Spleen (tissue), 11 donors: ENCODE measurements at regions not wholly inside any gene's neighbourhood (a gene's known extent, or its start where the extent isn't known, plus 50 kb on each side); places are given as distances from the start of the nearest gene placed in this dataset.

Source experiments
- DNase-seq: peaks from one replicate; pipeline ENCODE4 v3.0.0-alpha.2; 2020
- H3K27ac ChIP-seq, 8 donors: fragments of 200-600 bp; sonication (generic) in 7 of 8; 1 replicate in 4 of 8; 2 replicates in 4 of 8; pipeline versions ENCODE4 v1.5.0 to v1.8.0; 2016 to 2021; ENCODE audit warnings: inconsistent platforms in 4 of 8, mild to moderate bottlenecking in 4 of 8, moderate library complexity in 1 of 8
- H3K27me3 ChIP-seq, 7 donors: fragments of 200-600 bp; sonication (generic) in 6 of 7; replicated peaks in 1 of 7; 1 replicate in 4 of 7; 2 replicates in 3 of 7; pipeline versions ENCODE4 v1.5.0 to v1.8.0; 2016 to 2021; ENCODE audit warnings: inconsistent platforms in 3 of 7, mild to moderate bottlenecking in 1 of 7
- H3K36me3 ChIP-seq, 6 donors: fragments of 200-600 bp; sonication (generic) in 5 of 6; 1 replicate in 4 of 6; 2 replicates in 2 of 6; pipeline versions ENCODE4 v1.5.0 to v1.8.0; 2016 to 2021; ENCODE audit warnings: inconsistent platforms in 2 of 6
- H3K4me1 ChIP-seq, 6 donors: fragments of 200-600 bp; sonication (generic) in 5 of 6; 1 replicate in 3 of 6; 2 replicates in 3 of 6; pipeline versions ENCODE4 v1.5.0 to v1.8.0; 2016 to 2021; ENCODE audit warnings: inconsistent platforms in 3 of 6
- H3K4me3 ChIP-seq, 8 donors: fragments of 200-600 bp; sonication (generic) in 7 of 8; 1 replicate in 4 of 8; 2 replicates in 4 of 8; pipeline versions ENCODE4 v1.5.0 to v1.8.0; 2016 to 2021; ENCODE audit warnings: inconsistent platforms in 4 of 8, mild to moderate bottlenecking in 4 of 8, moderate library complexity in 2 of 8
- H3K9me3 ChIP-seq, 8 donors: fragments of 200-600 bp; sonication (generic) in 7 of 8; 1 replicate in 4 of 8; 2 replicates in 4 of 8; pipeline versions ENCODE4 v1.5.0 to v1.8.0; 2016 to 2021; ENCODE audit warnings: inconsistent platforms in 4 of 8
- CTCF ChIP-seq, 11 experiments: fragments of 200-600 bp in 7 of 11; fragments of 450-650 bp in 4 of 11; sonication (generic) in 4 of 11; IDR thresholded peaks in 8 of 11; conservative IDR thresholded peaks in 3 of 11; 1 replicate in 7 of 11; 2 replicates in 4 of 11; pipeline versions ENCODE4 v1.4.0 to v1.8.0; 2016 to 2021; ENCODE audit warnings: antibody characterized with exemption in 11 of 11, inconsistent platforms in 4 of 11, mild to moderate bottlenecking in 1 of 11
- POLR2A ChIP-seq, 3 donors: fragments of 450-650 bp; IDR thresholded peaks; one replicate each; pipeline ENCODE4 v1.5.1; 2017; ENCODE audit warnings: antibody characterized with exemption in 3 of 3, mild to moderate bottlenecking in 1 of 3
- POLR2AphosphoS5 ChIP-seq, 3 donors: sonication (generic); formaldehyde crosslinking; IDR thresholded peaks; one replicate each; pipeline ENCODE4 v1.5.1; 2017; ENCODE audit warnings: antibody characterized with exemption in 3 of 3
- WGBS, 5 donors: extraction: QIAGEN DNeasy Blood & Tissue Kit in 3 of 5; methylation state at CpG; one replicate each; pipeline versions ENCODE4 v1.1.5 to v1.1.7; 2013 to 2018; 5-methylcytosine and 5-hydroxymethylcytosine counted together
- intact Hi-C: fragments of 100-400 bp; cut with DNase I; formaldehyde crosslinking; loops from one replicate; pipeline ENCODE4 v1.15.0; 2023; ENCODE audit warnings: low total_unique reads
- donor health status: healthy with polysubstance abuse.
- donor health status: DM: no; HTN: no; CAD: no; lungs with moderate emphysema.
- donor health status: DM: no; HTN: no; CAD: no.
- donor health status: Bipolar disorder and iron deficiency.
- donor health status: healthy.
- donor health status: DM: no; HTN: no; CAD: no.
- donor health status: DM: yes; HTN: yes; CAD: no.

GRCh38 chr15:31591908-31592307 is 265.3 kb downstream of the KLF13 start:
- intact Hi-C loops: no loop called here
- H3K9me3 ChIP-seq: no peaks in the 10 kb centered on the region
- H3K36me3 ChIP-seq: no peaks in the 10 kb centered on the region
- peaks cover 0 to 2% (median 0%) of the 10 kb centered on the region in 7 donors for H3K27me3 ChIP-seq
- no peak overlapping the region for H3K4me3 ChIP-seq
- no peaks in the 10 kb centered on the region for H3K4me1 ChIP-seq
- no peak overlapping the region for H3K27ac ChIP-seq
- DNase-seq: no peak
- TF ChIP-seq CTCF (IDR thresholded peaks at IDR 0.05 in 8 of 11, conservative IDR thresholded peaks at IDR 0.05 in 3 of 11) (no peak), POLR2AphosphoS5 (IDR thresholded peaks at IDR 0.05) (no peak), POLR2A (IDR thresholded peaks at IDR 0.05) (no peak)

GRCh38 chr15:31597466-31597865 is 270.8 kb downstream of the KLF13 start:
- Histone ChIP-seq H3K9me3 (peaks cover 0 to 2% (median 0%) of the 10 kb centered on the region in 8 donors), H3K27ac (no peak overlapping the region), H3K27me3 (peaks cover 0 to 18% (median 0%) of the 10 kb centered on the region in 7 donors), H3K4me1 (no peaks in the 10 kb centered on the region), H3K4me3 (no peak overlapping the region), H3K36me3 (no peaks in the 10 kb centered on the region)
- DNase-seq: no peak
- intact Hi-C loops: no loop called here
- 81 to 96% (median 85%) methylated on average over 1 of the region's 1 CpG for WGBS, 5 donors
- TF ChIP-seq POLR2A (IDR thresholded peaks at IDR 0.05): no peak
- no peak for TF ChIP-seq POLR2AphosphoS5 (IDR thresholded peaks at IDR 0.05)
- no peak for TF ChIP-seq CTCF (IDR thresholded peaks at IDR 0.05 in 8 of 11, conservative IDR thresholded peaks at IDR 0.05 in 3 of 11)

- no peaks in the 10 kb centered on the region for H3K4me1 ChIP-seq
- peaks cover 0 to 18% (median 0%) of the 10 kb centered on the region in 7 donors for H3K27me3 ChIP-seq
- H3K27ac ChIP-seq: no peak overlapping the region
- intact Hi-C loops: no loop called here
- no peak overlapping the region for H3K4me3 ChIP-seq
- 13 to 34% (median 23%) methylated on average over 6 to 7 of the region's 7 CpGs for WGBS, 5 donors
- H3K36me3 ChIP-seq: no peaks in the 10 kb centered on the region
- peaks cover 0 to 13% (median 0%) of the 10 kb centered on the region in 8 donors for H3K9me3 ChIP-seq
- TF ChIP-seq CTCF (IDR thresholded peaks at IDR 0.05 in 8 of 11, conservative IDR thresholded peaks at IDR 0.05 in 3 of 11) (no peak), POLR2AphosphoS5 (IDR thresholded peaks at IDR 0.05) (no peak), POLR2A (IDR thresholded peaks at IDR 0.05) (no peak)
- no peak for DNase-seq
Observed at GRCh38 chr15:31598620-31599019, 272.0 kb downstream of the KLF13 start.

- intact Hi-C loops: no loop called here
- WGBS, 5 donors: 71 to 81% (median 79%) methylated on average over 8 to 9 of the region's 9 CpGs
- no peak for DNase-seq
- peaks cover 0 to 22% (median 0%) of the 10 kb centered on the region in 8 donors for H3K9me3 ChIP-seq
- no peak for TF ChIP-seq POLR2A (IDR thresholded peaks at IDR 0.05)
- TF ChIP-seq POLR2AphosphoS5 (IDR thresholded peaks at IDR 0.05): no peak
- TF ChIP-seq CTCF (IDR thresholded peaks at IDR 0.05 in 8 of 11, conservative IDR thresholded peaks at IDR 0.05 in 3 of 11): no peak
- no peak overlapping the region for H3K27ac ChIP-seq
- H3K4me1 ChIP-seq: no peaks in the 10 kb centered on the region
- H3K4me3 ChIP-seq: no peak overlapping the region
- no peaks in the 10 kb centered on the region for H3K36me3 ChIP-seq
- H3K27me3 ChIP-seq: no peaks in the 10 kb centered on the region
Observed at GRCh38 chr15:31605467-31605931, 278.9 kb downstream of the KLF13 start.
